Keratinocyte (primary cell): ENCODE measurements at regions not wholly inside any gene's neighbourhood (a gene's known extent, or its start where the extent isn't known, plus 50 kb on each side); places are given as distances from the start of the nearest gene placed in this dataset.

Experiments used
- EZH2 ChIP-seq: IDR thresholded peaks from one replicate; pipeline ENCODE4 v1.6.1; 2012; ENCODE audit warnings: inconsistent platforms, mild to moderate bottlenecking, low read length, moderate library complexity
- TF ChIP-seq, protein P1 (sequence below), 3 experiments: IDR thresholded peaks in 1 of 3; conservative IDR thresholded peaks in 1 of 3; optimal IDR thresholded peaks in 1 of 3; 2 replicates in 2 of 3; 3 replicates in 1 of 3; pipeline versions ENCODE3 to v1.5.1; 2011; ENCODE audit warnings: low read length in 3 of 3, mild to moderate bottlenecking in 3 of 3, moderate library complexity in 2 of 3, control low read depth in 1 of 3, inconsistent platforms in 1 of 3; ENCODE audit not compliant: insufficient read depth in 2 of 3; ENCODE audit errors: extremely low read depth in 1 of 3

DNA sequence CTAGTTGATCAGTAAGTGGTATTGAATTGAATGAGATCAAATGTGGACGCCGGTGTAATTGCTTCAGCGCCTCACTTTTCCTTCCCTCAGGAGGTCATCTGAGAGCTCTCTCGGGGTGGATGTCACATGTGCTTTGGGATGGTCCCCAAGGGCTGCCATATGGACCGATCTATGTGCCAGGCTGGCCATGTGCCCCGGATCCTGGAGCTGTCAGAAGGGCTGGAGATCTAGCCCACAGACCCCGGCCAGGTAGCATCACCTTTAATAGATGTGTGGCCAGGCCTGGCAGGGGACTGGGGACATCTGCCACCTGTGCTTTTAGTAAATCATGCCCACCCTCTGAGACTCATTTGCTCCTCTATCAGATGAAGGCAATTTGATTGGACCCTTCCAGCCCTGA, 95.3 kb upstream of the CRHR1 start:
- TF ChIP-seq, protein P1, sequence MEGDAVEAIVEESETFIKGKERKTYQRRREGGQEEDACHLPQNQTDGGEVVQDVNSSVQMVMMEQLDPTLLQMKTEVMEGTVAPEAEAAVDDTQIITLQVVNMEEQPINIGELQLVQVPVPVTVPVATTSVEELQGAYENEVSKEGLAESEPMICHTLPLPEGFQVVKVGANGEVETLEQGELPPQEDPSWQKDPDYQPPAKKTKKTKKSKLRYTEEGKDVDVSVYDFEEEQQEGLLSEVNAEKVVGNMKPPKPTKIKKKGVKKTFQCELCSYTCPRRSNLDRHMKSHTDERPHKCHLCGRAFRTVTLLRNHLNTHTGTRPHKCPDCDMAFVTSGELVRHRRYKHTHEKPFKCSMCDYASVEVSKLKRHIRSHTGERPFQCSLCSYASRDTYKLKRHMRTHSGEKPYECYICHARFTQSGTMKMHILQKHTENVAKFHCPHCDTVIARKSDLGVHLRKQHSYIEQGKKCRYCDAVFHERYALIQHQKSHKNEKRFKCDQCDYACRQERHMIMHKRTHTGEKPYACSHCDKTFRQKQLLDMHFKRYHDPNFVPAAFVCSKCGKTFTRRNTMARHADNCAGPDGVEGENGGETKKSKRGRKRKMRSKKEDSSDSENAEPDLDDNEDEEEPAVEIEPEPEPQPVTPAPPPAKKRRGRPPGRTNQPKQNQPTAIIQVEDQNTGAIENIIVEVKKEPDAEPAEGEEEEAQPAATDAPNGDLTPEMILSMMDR (optimal IDR thresholded peaks at IDR 0.05 in 1 of 3, IDR thresholded peaks at IDR 0.05 in 1 of 3, conservative IDR thresholded peaks at IDR 0.05 in 1 of 3; ENCODE audit: extremely low read depth in 1 of 3, insufficient read depth in 2 of 3, low read length in 3 of 3), result no peak
- no peak for TF ChIP-seq EZH2
